ENCODE measurements at regions not wholly inside any gene's neighbourhood (a gene's known extent, or its start where the extent isn't known, plus 50 kb on each side); places are given as distances from the start of the nearest gene placed in this dataset.

DNA sequence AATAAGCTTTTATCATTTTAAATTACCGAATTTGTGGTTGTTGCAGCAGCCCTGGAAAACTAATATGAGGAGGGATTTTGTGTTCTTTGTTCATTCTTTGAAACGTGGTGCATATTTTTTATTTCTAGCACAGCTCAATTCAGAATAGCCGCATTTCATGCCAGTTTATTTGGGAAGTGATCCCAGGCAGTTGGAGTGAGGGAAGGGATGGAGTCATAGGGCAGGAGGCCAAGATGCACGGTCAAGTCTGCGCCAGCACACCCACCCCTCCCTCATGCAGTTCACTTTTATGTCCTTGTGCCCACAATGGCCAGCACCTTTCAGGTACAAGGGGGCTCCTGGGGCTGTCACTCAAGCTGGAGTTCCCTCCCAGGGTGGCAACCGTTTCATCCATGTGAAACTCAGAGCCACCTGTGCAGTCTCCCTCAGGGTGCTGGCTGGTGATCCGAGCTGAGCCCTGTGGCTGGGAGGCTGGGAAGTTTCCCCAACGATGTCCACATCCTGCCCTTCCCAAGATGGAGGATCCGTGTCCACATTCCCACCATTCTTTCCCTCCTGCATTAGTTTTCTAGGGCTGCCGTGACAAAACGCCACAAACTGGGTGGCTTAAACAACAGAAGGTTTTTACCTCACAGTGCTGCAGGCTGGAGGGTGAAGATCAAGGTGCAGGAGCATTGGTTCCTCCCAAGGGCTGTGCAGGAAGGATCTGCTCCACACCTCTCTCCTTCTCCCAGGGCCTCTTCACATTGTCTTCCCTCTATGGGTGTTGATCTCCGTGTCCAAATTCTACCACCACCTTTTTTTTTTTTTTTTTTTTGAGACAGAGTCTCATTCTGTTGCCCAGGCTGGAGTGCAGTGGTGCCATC is 68.5 kb upstream of the ITGA6 start:
- TF ChIP-seq CTCF (IDR thresholded peaks at IDR 0.05; ENCODE audit: poor library complexity) (no peak), EZH2phosphoT487 (IDR thresholded peaks at IDR 0.05; ENCODE audit: low read depth, severe bottlenecking, unreplicated experiment) (no peak), EZH2 (IDR thresholded peaks at IDR 0.05; ENCODE audit: borderline replicate concordance) (no peak)
- H2AFZ ChIP-seq: no peak overlapping the region
- no peak overlapping the region for H3K4me2 ChIP-seq
- WGBS (ENCODE audit: low lambda C conversion rate, missing lambda C conversion rate): 88% methylated on average over 12 of the region's 12 CpGs
- H3K79me2 ChIP-seq: no peaks in the 10 kb centered on the region
- H3K9me2 ChIP-seq (replicated peaks; ENCODE audit: insufficient read depth): no peaks in the 10 kb centered on the region
- H3K9me3 ChIP-seq (ENCODE audit: low read depth): no peaks in the 10 kb centered on the region
- no peak overlapping the region for H3K4me3 ChIP-seq
- no peak for DNase-seq (ENCODE audit: low spot score)
- no peak overlapping the region for H3K27ac ChIP-seq
- H3K36me3 ChIP-seq (replicated peaks; ENCODE audit: insufficient read depth, low read depth): no peaks in the 10 kb centered on the region
- H4K20me1 ChIP-seq (ENCODE audit: insufficient read depth, poor library complexity, severe bottlenecking): no peaks in the 10 kb centered on the region
- H3K4me1 ChIP-seq (ENCODE audit: insufficient read depth): no peaks in the 10 kb centered on the region
- no peaks in the 10 kb centered on the region for H3K27me3 ChIP-seq

- no peak overlapping the region for H3K4me2 ChIP-seq
- no peaks in the 10 kb centered on the region for H3K79me2 ChIP-seq
- no peak overlapping the region for H3K4me3 ChIP-seq
- H3K9me2 ChIP-seq (replicated peaks; ENCODE audit: insufficient read depth): no peaks in the 10 kb centered on the region
- WGBS (ENCODE audit: low lambda C conversion rate, missing lambda C conversion rate): 38% methylated on average over 3 of the region's 3 CpGs
- no peak overlapping the region for H2AFZ ChIP-seq
- H3K36me3 ChIP-seq (replicated peaks; ENCODE audit: insufficient read depth, low read depth): no peaks in the 10 kb centered on the region
- H3K9me3 ChIP-seq (ENCODE audit: low read depth): no peaks in the 10 kb centered on the region
- no peak overlapping the region for H3K27ac ChIP-seq
- no peaks in the 10 kb centered on the region for H4K20me1 ChIP-seq (ENCODE audit: insufficient read depth, poor library complexity, severe bottlenecking)
- no peaks in the 10 kb centered on the region for H3K4me1 ChIP-seq (ENCODE audit: insufficient read depth)
- DNase-seq (ENCODE audit: low spot score): no peak
- no peaks in the 10 kb centered on the region for H3K27me3 ChIP-seq
- TF ChIP-seq CTCF (IDR thresholded peaks at IDR 0.05; ENCODE audit: poor library complexity) (no peak), EZH2 (IDR thresholded peaks at IDR 0.05; ENCODE audit: borderline replicate concordance) (no peak), EZH2phosphoT487 (IDR thresholded peaks at IDR 0.05; ENCODE audit: low read depth, severe bottlenecking, unreplicated experiment) (no peak)
These were observed 66.0 kb upstream of the ITGA6 start for GRCh38 chr2:172361360-172361759.

- Histone ChIP-seq H3K9me2 (replicated peaks; ENCODE audit: insufficient read depth) (no peaks in the 10 kb centered on the region), H2AFZ (no peak overlapping the region), H3K9me3 (ENCODE audit: low read depth) (no peaks in the 10 kb centered on the region), H3K79me2 (no peaks in the 10 kb centered on the region), H3K4me1 (ENCODE audit: insufficient read depth) (no peaks in the 10 kb centered on the region), H3K36me3 (replicated peaks; ENCODE audit: insufficient read depth, low read depth) (no peaks in the 10 kb centered on the region), H3K4me3 (no peak overlapping the region), H4K20me1 (ENCODE audit: insufficient read depth, poor library complexity, severe bottlenecking) (no peaks in the 10 kb centered on the region), H3K4me2 (no peak overlapping the region), H3K27ac (no peak overlapping the region), H3K27me3 (no peaks in the 10 kb centered on the region)
- no peak for DNase-seq (ENCODE audit: low spot score)
- 81% methylated on average over 6 of the region's 6 CpGs for WGBS (ENCODE audit: low lambda C conversion rate, missing lambda C conversion rate)
- TF ChIP-seq EZH2 (IDR thresholded peaks at IDR 0.05; ENCODE audit: borderline replicate concordance) (no peak), CTCF (IDR thresholded peaks at IDR 0.05; ENCODE audit: poor library complexity) (no peak), EZH2phosphoT487 (IDR thresholded peaks at IDR 0.05; ENCODE audit: low read depth, severe bottlenecking, unreplicated experiment) (no peak)
These were observed 65.5 kb upstream of the ITGA6 start for GRCh38 chr2:172361840-172362239.
